Stimulated activated CD4-positive, alpha-beta T cell treated with anti-CD3 and anti-CD28 coated beads, Interleukin-12 subunit alpha, Interleukin-12 subunit beta, amount 100 ng/mL, for 24 hours (primary cell): ENCODE measurements at regions not wholly inside any gene's neighbourhood (a gene's known extent, or its start where the extent isn't known, plus 50 kb on each side); places are given as distances from the start of the nearest gene placed in this dataset.
"Not testable (repeated sequence)": the region's sequence is repeated elsewhere in the genome, so short reads cannot be mapped to it uniquely, and the experiment has no call there.

Experiments
- DNase-seq, 2 experiments: peaks; one replicate each; pipeline ENCODE4 v3.0.0-alpha.2; 2020; ENCODE audit warnings: low read depth in 2 of 2

DNA sequence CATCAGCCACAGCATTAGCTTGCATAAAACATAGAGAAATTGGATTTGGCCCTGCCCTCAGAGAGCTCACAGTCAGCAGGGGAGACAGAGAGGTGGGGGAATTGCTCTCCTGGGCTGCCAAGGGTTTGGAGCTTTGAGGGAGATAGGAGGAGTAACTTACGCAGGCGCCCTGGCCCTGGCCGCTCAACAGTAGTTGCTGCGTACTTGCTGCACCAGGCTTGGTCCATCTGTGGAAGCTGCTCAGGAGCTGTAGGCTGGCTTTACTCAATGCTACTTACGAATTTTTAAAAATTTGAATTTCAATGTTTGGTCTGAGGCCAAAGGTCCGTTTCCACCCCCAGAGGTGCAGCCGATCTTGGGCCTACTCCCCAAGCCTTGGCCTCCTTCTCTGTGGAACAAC, 83.3 kb downstream of the CPZ start:
- DNase-seq, result no peak

DNA sequence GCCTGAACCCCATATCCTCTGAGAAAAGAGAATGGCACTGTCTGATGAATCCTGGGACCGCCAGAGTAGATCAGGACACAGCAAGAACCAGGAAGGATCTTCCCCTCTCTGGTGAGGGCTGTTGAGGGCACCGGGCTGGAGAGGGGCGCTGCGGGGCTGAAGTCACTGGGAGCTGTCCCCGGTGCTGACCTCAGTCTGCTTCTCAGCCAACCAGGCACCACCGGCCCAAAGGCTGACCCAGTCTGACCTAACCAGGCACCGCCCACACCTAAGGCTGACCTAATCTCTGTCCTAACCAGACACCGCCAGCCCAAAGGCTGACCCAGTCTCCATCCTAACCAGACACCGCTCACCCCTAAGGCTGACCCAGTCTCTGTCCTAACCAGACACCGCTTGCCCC, 82.8 kb downstream of the CPZ start:
- DNase-seq, result no peak

DNA sequence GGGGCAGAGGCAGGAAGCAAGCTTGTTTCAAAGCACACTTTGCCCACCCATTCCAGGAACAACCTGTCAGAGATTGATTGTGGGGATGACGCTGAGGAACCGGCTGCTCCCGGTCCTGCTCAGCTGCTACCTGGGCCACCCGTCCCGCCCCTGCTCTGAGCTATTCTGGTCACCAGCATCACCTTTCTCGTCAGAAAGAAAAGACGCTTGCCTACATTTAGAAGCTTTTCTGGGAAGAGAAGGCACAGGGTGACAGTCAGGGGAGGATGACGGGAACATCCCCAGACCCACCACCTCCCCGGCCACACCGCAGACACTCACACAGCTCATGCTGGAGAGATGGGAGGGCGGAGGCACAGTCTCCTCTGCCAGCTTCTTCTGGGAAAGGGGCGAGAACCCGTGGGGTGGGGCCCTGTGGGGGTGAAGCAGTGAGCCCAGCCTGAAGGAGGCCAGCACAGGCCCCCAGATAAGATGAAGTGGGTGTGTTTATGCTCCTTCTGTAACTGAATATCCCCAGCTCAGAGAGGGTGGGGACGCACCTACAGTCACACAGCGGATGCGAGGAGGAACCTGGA, 81.8 kb downstream of the CPZ start:
- no peak for DNase-seq

DNA sequence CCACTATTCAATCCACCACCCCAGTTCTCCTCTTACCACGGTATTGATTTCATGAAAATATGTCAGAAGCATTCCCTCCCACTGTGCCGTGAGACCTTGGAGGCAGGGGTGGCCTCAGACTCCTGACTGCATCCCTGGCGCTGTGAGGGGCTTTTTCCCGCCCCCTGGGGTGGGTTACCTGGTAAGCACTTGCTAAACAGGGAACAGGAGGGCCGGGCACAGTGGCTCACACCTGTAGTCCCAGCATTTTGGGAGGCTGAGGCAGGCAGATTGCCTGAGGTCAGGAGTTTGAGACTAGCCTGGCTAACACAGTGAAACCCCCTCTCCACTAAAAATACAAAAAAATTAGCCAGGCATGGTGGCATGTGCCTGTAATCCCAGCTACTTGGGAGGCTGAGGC, 80.5 kb downstream of the CPZ start:
- DNase-seq, result not testable (repeated sequence)

DNA sequence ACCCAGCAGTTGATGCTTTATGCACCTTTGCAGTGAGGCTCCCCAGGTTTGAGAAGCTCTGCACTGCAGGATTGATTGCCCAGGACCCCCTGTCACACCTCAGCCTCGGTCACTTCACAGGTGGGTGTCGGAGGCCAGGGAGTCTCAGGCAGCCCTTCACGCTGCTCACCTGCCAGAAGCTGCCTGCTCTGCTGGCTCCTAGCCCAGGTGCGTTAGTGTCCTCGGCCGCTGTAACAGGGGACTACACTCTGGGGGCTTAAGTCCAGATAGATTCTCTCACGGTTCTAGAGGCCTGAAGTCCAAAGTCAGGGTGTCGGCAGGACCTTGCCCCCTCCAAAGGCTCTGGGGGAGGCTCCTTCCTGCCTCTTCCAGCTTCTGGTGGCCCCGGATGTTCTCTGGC, 79.9 kb downstream of the CPZ start:
- no peak for DNase-seq

DNA sequence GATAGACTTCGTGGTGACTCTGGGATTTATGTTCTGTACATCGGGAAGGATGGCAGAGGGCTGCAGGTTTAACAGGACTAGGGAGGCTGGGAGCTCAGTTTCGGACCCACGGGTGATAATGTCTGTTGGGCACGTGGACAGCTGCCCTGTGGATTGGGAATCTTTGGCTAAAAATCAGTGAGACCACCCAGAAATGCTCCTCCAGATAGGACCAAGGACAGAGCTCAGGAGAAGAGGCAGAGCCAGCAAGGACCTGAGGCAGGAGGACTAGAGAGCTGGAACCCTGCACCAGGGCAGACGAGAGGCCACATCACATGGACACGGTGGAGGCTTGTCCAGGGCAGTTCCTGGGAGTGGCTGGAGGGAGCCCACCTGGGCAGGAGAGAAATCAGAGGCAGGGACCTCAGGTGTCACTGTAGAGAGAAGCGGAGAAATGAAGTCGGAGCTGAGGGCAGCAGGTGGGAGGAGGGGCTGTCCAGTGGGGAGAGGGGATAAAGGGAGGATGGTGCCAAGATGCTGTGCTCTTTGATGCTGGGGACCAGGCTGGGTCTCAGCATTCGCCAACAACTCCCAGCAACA, 79.2 kb downstream of the CPZ start:
- DNase-seq, result no peak
